C4-2B (cell line): ENCODE measurements at regions not wholly inside any gene's neighbourhood (a gene's known extent, or its start where the extent isn't known, plus 50 kb on each side); places are given as distances from the start of the nearest gene placed in this dataset.

Experiments used
- CTCF ChIP-seq: fragments of 450-650 bp; conservative IDR thresholded peaks from 2 replicates; pipeline ENCODE4 v1.5.1; 2017; ENCODE audit warnings: mild to moderate bottlenecking
- ZFX ChIP-seq: fragments of 450-650 bp; IDR thresholded peaks from 2 replicates; pipeline ENCODE4 v1.6.1; 2017

- TF ChIP-seq CTCF (no peak), ZFX (no peak)
Observed at GRCh38 chr14:54202288-54202687, 194.5 kb upstream of the CDKN3 start.
